ENCODE measurements at regions not wholly inside any gene's neighbourhood (a gene's known extent, or its start where the extent isn't known, plus 50 kb on each side); places are given as distances from the start of the nearest gene placed in this dataset.

DNA sequence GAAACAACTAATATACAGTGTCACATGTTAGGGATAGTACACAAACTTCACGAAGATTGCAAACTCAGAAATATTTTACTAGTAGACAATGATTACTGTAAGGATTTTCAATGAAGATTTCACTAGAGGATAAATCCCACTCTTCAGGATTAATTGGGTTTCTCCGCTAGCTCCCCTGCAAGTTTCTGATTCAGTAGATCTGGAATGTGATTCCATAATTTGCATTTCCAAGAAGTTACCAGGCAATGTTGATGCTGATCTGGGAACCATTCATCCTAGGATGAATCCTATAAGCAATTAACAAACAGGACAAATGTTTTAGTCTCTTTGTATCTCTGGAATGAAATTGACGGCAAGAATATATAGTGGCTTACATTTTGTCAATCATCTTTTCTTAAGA, 272.4 kb downstream of the ALX1 start:
- TF ChIP-seq, protein P1, sequence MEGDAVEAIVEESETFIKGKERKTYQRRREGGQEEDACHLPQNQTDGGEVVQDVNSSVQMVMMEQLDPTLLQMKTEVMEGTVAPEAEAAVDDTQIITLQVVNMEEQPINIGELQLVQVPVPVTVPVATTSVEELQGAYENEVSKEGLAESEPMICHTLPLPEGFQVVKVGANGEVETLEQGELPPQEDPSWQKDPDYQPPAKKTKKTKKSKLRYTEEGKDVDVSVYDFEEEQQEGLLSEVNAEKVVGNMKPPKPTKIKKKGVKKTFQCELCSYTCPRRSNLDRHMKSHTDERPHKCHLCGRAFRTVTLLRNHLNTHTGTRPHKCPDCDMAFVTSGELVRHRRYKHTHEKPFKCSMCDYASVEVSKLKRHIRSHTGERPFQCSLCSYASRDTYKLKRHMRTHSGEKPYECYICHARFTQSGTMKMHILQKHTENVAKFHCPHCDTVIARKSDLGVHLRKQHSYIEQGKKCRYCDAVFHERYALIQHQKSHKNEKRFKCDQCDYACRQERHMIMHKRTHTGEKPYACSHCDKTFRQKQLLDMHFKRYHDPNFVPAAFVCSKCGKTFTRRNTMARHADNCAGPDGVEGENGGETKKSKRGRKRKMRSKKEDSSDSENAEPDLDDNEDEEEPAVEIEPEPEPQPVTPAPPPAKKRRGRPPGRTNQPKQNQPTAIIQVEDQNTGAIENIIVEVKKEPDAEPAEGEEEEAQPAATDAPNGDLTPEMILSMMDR (IDR thresholded peaks at IDR 0.05): no peak
- TF ChIP-seq EZH2phosphoT487 (IDR thresholded peaks at IDR 0.05) (no peak), EZH2 (IDR thresholded peaks at IDR 0.05) (no peak)

Measured in neural progenitor cell (in vitro differentiated cells).